H1 (cell line): ENCODE measurements at regions not wholly inside any gene's neighbourhood (a gene's known extent, or its start where the extent isn't known, plus 50 kb on each side); places are given as distances from the start of the nearest gene placed in this dataset.

Source experiments
- CTCF ChIA-PET: fragments of 300-600 bp; sonication (Branson Sonifier 250); formaldehyde crosslinking; loops from one replicate; lab custom pipeline; 2021; ENCODE audit not compliant: partially characterized antibody; lab: Charles Lee
- POLR2A ChIA-PET: fragments of 300-600 bp; sonication (Branson Sonifier 250); formaldehyde crosslinking; loops from one replicate; lab custom pipeline; 2021; ENCODE audit warnings: inconsistent platforms; ENCODE audit not compliant: partially characterized antibody; lab: Charles Lee
- DNase-seq, 2 experiments: peaks; one replicate each; pipeline versions ENCODE4 v3.0.0 to v3.0.0-alpha.2; 2010 to 2022; ENCODE audit warnings: low spot score in 2 of 2, low read depth in 1 of 2, mixed read lengths in 1 of 2
- FAIRE-seq: peaks from 2 replicates; lab custom pipeline; 2011; peaks lifted over from hg19 to GRCh38; lab: Jason Lieb, UNC
- H2AFZ ChIP-seq: 2 replicates; pipeline ENCODE4 v1.8.1; 2012; ENCODE audit warnings: low read length, inconsistent platforms
- H2AK5ac ChIP-seq: 2 replicates; pipeline ENCODE4 v1.6.1; 2013; ENCODE audit warnings: low read depth, low read length
- H2BK120ac ChIP-seq: replicated peaks from 2 replicates; pipeline ENCODE3; 2013; ENCODE audit warnings: low read depth, low read length, inconsistent platforms
- H2BK12ac ChIP-seq: 2 replicates; pipeline ENCODE4 v1.6.1; 2013; ENCODE audit warnings: low read depth, low read length
- H2BK15ac ChIP-seq: 2 replicates; pipeline ENCODE4 v1.6.1; 2013; ENCODE audit warnings: low read length
- H2BK20ac ChIP-seq: 2 replicates; pipeline ENCODE4 v1.6.1; 2013; ENCODE audit warnings: low read length
- H2BK5ac ChIP-seq: 2 replicates; pipeline ENCODE4 v1.6.1; 2013; ENCODE audit warnings: low read depth, low read length
- H3K14ac ChIP-seq: 2 replicates; pipeline ENCODE4 v1.6.1; 2013; ENCODE audit warnings: inconsistent platforms; ENCODE audit not compliant: insufficient read length
- H3K18ac ChIP-seq: 2 replicates; pipeline ENCODE4 v1.6.1; 2013; ENCODE audit warnings: low read length; ENCODE audit errors: extremely low read depth
- H3K23ac ChIP-seq: 2 replicates; pipeline ENCODE4 v1.6.1; 2013; ENCODE audit warnings: inconsistent platforms; ENCODE audit not compliant: insufficient read length
- H3K23me2 ChIP-seq: 2 replicates; pipeline ENCODE4 v1.6.1; 2013; ENCODE audit warnings: low read depth, low read length
- H3K27ac ChIP-seq: 2 replicates; pipeline ENCODE4 v1.6.1; 2011; ENCODE audit warnings: low read depth, low read length, inconsistent platforms
- H3K27me3 ChIP-seq, 4 experiments: replicated peaks in 1 of 4; 1 replicate in 1 of 4; 2 replicates in 3 of 4; pipeline versions ENCODE4 v1.6.1 to v1.8.1; 2011 to 2013; ENCODE audit warnings: low read length in 3 of 4, mild to moderate bottlenecking in 3 of 4, inconsistent platforms in 2 of 4, mixed read lengths in 2 of 4, moderate library complexity in 1 of 4; ENCODE audit not compliant: control insufficient read depth in 3 of 4, insufficient read depth in 3 of 4; ENCODE audit errors: extremely low read depth in 1 of 4
- H3K36me3 ChIP-seq, 4 experiments: 2 replicates each; pipeline versions ENCODE4 v1.6.1 to v1.8.1; 2011 to 2013; ENCODE audit warnings: mild to moderate bottlenecking in 4 of 4, low read length in 3 of 4, moderate library complexity in 2 of 4, control low read depth in 1 of 4, inconsistent platforms in 1 of 4; ENCODE audit not compliant: insufficient read depth in 4 of 4, control insufficient read depth in 2 of 4
- H3K4ac ChIP-seq: replicated peaks from 2 replicates; pipeline ENCODE3; 2013; ENCODE audit warnings: low read length, low read depth, mixed read lengths, inconsistent platforms; ENCODE audit not compliant: insufficient read length
- H3K4me1 ChIP-seq, 4 experiments: replicated peaks in 1 of 4; 1 replicate in 1 of 4; 2 replicates in 3 of 4; pipeline versions ENCODE4 v1.6.1 to v1.8.1; 2011 to 2013; ENCODE audit warnings: low read length in 3 of 4, inconsistent platforms in 2 of 4, mixed read lengths in 1 of 4; ENCODE audit not compliant: insufficient read depth in 4 of 4, control insufficient read depth in 3 of 4
- H3K4me2 ChIP-seq, 2 experiments: 2 replicates each; pipeline versions ENCODE4 v1.6.1 to v1.8.1; 2011 to 2013; ENCODE audit warnings: low read depth in 2 of 2, low read length in 2 of 2, control low read depth in 1 of 2, inconsistent platforms in 1 of 2, mild to moderate bottlenecking in 1 of 2; ENCODE audit not compliant: insufficient read depth in 1 of 2
- H3K4me3 ChIP-seq, 4 experiments: fragments of 200-600, 300-600 bp in 1 of 4; sonication (generic), shearing (Covaris generic), sonication (Bioruptor Twin) in 1 of 4; 2 replicates each; pipeline versions ENCODE4 v1.5.1 to v1.8.1; 2011 to 2016; ENCODE audit warnings: low read length in 4 of 4, low read depth in 3 of 4, control low read depth in 2 of 4, inconsistent platforms in 2 of 4, mild to moderate bottlenecking in 2 of 4, mixed read lengths in 1 of 4, moderate library complexity in 1 of 4; ENCODE audit not compliant: insufficient read depth in 2 of 4; ENCODE audit errors: extremely low read depth in 1 of 4
- H3K56ac ChIP-seq: replicated peaks from 2 replicates; pipeline ENCODE3; 2013; ENCODE audit warnings: low read depth, mild to moderate bottlenecking, mixed read lengths, low read length, inconsistent platforms; ENCODE audit not compliant: insufficient read length
- H3K79me1 ChIP-seq: 2 replicates; pipeline ENCODE4 v1.6.1; 2013; ENCODE audit warnings: low read depth, low read length, control low read depth
- H3K79me2 ChIP-seq, 2 experiments: 2 replicates each; pipeline versions ENCODE4 v1.6.1 to v1.8.1; 2012 to 2013; ENCODE audit warnings: low read length in 2 of 2, mild to moderate bottlenecking in 2 of 2, inconsistent platforms in 1 of 2; ENCODE audit not compliant: insufficient read depth in 2 of 2, control insufficient read depth in 1 of 2
- H3K9ac ChIP-seq, 4 experiments: replicated peaks in 1 of 4; 1 replicate in 1 of 4; 2 replicates in 3 of 4; pipeline versions ENCODE4 v1.6.1 to v1.8.1; 2011 to 2013; ENCODE audit warnings: low read depth in 3 of 4, low read length in 3 of 4, control low read depth in 2 of 4, mild to moderate bottlenecking in 2 of 4, moderate library complexity in 2 of 4, inconsistent platforms in 1 of 4; ENCODE audit errors: extremely low read depth in 1 of 4
- H3K9me3 ChIP-seq, 2 experiments: 2 replicates each; pipeline versions ENCODE4 v1.6.1 to v1.8.1; 2012 to 2013; ENCODE audit warnings: mild to moderate bottlenecking in 2 of 2, moderate library complexity in 2 of 2, control low read depth in 1 of 2, inconsistent platforms in 1 of 2, low read depth in 1 of 2, low read length in 1 of 2, mixed read lengths in 1 of 2; ENCODE audit not compliant: insufficient read depth in 2 of 2
- H4K20me1 ChIP-seq, 2 experiments: replicated peaks in 1 of 2; 2 replicates each; pipeline versions ENCODE3 to v1.8.1; 2011 to 2013; ENCODE audit warnings: inconsistent platforms in 2 of 2, low read length in 2 of 2, mild to moderate bottlenecking in 1 of 2; ENCODE audit not compliant: insufficient read depth in 2 of 2, control insufficient read depth in 1 of 2
- H4K5ac ChIP-seq: 2 replicates; pipeline ENCODE4 v1.6.1; 2013; ENCODE audit warnings: low read length, low read depth, mixed read lengths, inconsistent platforms; ENCODE audit not compliant: insufficient read length
- H4K8ac ChIP-seq: 2 replicates; pipeline ENCODE4 v1.8.0; 2013; ENCODE audit warnings: mild to moderate bottlenecking, moderate library complexity, low read length, inconsistent platforms; ENCODE audit not compliant: insufficient read depth; ENCODE audit errors: extremely low read depth
- H4K91ac ChIP-seq: replicated peaks from 2 replicates; pipeline ENCODE3; 2013; ENCODE audit warnings: low read length, mixed read lengths, inconsistent platforms; ENCODE audit not compliant: insufficient read length
- CEBPB ChIP-seq: IDR thresholded peaks from 2 replicates; pipeline ENCODE4 v1.6.1; 2012; ENCODE audit warnings: low read depth, low read length
- EGR1 ChIP-seq: IDR thresholded peaks from 2 replicates; pipeline ENCODE4 v1.6.1; 2011; ENCODE audit warnings: low read depth, low read length, borderline replicate concordance
- SIRT6 ChIP-seq: IDR thresholded peaks from one replicate; pipeline ENCODE4 v1.7.1; 2012; ENCODE audit warnings: low read length, inconsistent platforms
- WGBS, 2 experiments: shearing (Covaris generic) in 1 of 2; methylation state at CpG; one replicate each; pipeline versions ENCODE4 v1.1.6 to v1.1.7; 2013 to 2015; ENCODE audit warnings: low lambda C conversion rate in 2 of 2, mixed read lengths in 2 of 2, inconsistent platforms in 1 of 2, low coverage in 1 of 2, missing lambda C conversion rate in 1 of 2; ENCODE audit not compliant: insufficient replicate concordance in 2 of 2, insufficient coverage in 1 of 2, insufficient read length in 1 of 2; ENCODE audit errors: extremely low coverage in 1 of 2, missing lambda C conversion rate in 1 of 2; 5-methylcytosine and 5-hydroxymethylcytosine counted together

- 83% methylated on average over 7 of the region's 7 CpGs; no CpG with 5 or more reads in 1 of the 2 experiments for WGBS, 2 experiments
- Histone ChIP-seq H2BK120ac (no peak overlapping the region), H4K5ac (no peak overlapping the region), H2BK5ac (no peak overlapping the region), H3K4me1 (peaks cover 4 to 8% (median 5%) of the 10 kb centered on the region in 4 experiments; a peak in 4 of 7 replicates), H3K36me3 (no peaks in the 10 kb centered on the region), H3K56ac (no peak overlapping the region), H2AFZ (peak overlapping the region; percentile 49; the same call in 1 of the 2 replicates), H2BK15ac (no peak overlapping the region; the same call in 1 of the 2 replicates), H2BK12ac (no peak overlapping the region), H4K91ac (no peak overlapping the region), H4K8ac (no peak overlapping the region), H3K27me3 (no peaks in the 10 kb centered on the region), H3K23ac (no peak overlapping the region), H3K79me1 (no peaks in the 10 kb centered on the region), H2AK5ac (no peak overlapping the region), H3K9ac (no peak overlapping the region), H3K79me2 (no peaks in the 10 kb centered on the region), H3K9me3 (no peaks in the 10 kb centered on the region), H3K4me2 (no peak overlapping the region), H3K4me3 (no peak overlapping the region), H3K27ac (no peak overlapping the region), H3K18ac (no peak overlapping the region), H2BK20ac (no peak overlapping the region), H3K4ac (no peak overlapping the region), H4K20me1 (no peaks in the 10 kb centered on the region), H3K14ac (no peak overlapping the region), H3K23me2 (no peaks in the 10 kb centered on the region)
- DNase-seq (no peak), FAIRE-seq (no peak)
- POLR2A ChIA-PET = interaction anchor here (0.8 kb wide), 1 partner anchor 149 kb away, joined by 3 read pairs; no protein-coding TSS in a partner anchor
- CTCF ChIA-PET = interaction anchor here (0.8 to 1.4 kb wide), 5 partner anchors 8 to 151 kb away, joined by 3 to 8 read pairs (median 4); no protein-coding TSS in a partner anchor
- TF ChIP-seq EGR1 = no peak
- no peak for TF ChIP-seq SIRT6
- no peak for TF ChIP-seq CEBPB
Measured at GRCh38 chr4:100098011-100098545, 92.2 kb downstream of the DDIT4L start.
